SH-SY5Y (cell line): ENCODE measurements at regions not wholly inside any gene's neighbourhood (a gene's known extent, or its start where the extent isn't known, plus 50 kb on each side); places are given as distances from the start of the nearest gene placed in this dataset.

ENCODE experiments used
- GATA2 ChIP-seq: IDR thresholded peaks from 2 replicates; pipeline ENCODE4 v1.6.1; 2011; ENCODE audit warnings: mild to moderate bottlenecking, low read depth, low read length
- GATA3 ChIP-seq: IDR thresholded peaks from 2 replicates; pipeline ENCODE4 v1.6.1; 2011; ENCODE audit warnings: low read depth, mild to moderate bottlenecking, low read length, moderate library complexity

- TF ChIP-seq GATA3 (no peak), GATA2 (no peak)
These were observed 75.9 kb downstream of the RAD51AP2 start for GRCh38 chr2:17442334-17442733.
